ENCODE measurements at regions not wholly inside any gene's neighbourhood (a gene's known extent, or its start where the extent isn't known, plus 50 kb on each side); places are given as distances from the start of the nearest gene placed in this dataset.
"Not testable (repeated sequence)": the region's sequence is repeated elsewhere in the genome, so short reads cannot be mapped to it uniquely, and the experiment has no call there.

DNA sequence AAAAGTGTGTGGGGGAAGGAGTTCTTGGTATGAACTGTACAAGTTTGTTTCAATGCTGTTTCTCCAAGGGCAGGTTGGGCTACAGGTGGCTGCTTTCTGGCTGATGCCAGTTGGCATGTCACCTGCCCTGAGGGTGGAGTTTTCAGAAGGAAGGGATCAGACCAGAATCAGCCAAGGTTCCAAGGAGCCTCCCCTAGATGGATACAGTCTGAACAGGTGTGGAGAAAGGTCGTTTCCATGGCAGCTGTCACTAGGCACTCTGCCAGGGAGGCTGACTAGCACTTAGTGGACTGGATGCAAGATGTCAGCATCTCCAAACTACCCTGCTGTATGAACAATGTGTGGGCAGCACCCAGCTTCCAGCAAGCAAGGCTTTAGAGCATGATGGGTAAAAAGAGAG lies 444.4 kb upstream of the HNRNPA3 start:
- DNase-seq (ENCODE audit: low read depth): no peak

DNA sequence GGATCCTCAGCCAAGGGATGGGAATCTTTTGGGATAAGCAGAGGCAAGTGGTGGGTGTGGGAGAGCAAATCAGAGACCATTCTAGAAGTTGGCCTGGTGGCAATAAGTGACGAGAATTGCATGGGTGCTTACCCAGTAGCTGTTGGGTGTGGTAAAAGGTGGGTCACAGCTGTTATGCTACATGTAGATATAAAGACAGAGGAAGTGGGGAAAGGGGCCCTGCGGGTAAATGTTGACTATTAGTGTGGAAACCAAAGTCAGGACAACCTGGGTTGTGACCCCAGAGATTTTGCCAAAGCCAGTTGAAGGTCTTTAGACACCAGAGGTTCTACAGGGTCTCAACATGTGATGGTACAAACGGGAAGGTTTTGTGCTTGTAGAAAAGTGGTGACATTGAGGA lies 443.6 kb upstream of the HNRNPA3 start:
- no peak for DNase-seq (ENCODE audit: low read depth)

DNA sequence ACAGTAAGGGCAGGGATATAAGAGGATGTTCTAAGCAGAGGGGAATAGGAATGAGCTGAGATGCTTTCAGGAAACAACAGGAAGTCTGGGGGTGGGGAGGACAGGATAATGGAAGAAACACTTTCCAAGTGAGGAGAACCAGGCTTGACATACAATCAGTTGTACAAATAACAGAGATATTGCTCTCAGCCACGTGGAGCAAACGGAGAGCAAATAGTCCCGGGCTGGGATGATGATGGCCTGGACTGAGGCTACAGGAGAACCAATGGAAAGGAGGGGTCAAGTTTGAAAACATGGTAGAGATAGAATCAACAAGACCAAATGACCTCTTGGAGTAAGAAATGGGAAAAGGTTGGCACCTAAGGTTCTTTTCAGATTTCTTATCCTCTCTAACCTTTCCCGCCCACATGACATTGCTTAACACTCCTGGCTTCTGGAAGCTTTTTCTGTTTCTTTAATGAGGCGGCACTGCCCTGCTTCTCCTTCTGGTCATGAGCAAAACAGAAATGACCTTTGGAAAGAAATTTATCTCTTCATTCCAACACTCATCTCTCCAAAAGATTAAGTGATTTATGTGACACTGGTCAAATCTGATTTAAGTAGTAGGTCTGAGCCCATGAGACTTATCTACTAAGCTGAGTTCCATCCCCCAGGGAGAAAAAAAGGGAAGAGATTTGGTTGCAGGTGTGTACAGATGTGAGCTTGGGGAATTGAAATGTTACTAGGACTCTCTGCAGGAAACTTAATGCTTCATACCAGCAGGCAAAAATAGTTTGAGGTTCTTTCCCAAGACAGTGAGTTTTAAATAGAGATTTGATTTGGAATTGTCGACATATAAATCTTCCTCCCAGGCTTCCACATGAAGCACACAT lies 442.9 kb upstream of the HNRNPA3 start:
- no peak for DNase-seq (ENCODE audit: low read depth)

DNA sequence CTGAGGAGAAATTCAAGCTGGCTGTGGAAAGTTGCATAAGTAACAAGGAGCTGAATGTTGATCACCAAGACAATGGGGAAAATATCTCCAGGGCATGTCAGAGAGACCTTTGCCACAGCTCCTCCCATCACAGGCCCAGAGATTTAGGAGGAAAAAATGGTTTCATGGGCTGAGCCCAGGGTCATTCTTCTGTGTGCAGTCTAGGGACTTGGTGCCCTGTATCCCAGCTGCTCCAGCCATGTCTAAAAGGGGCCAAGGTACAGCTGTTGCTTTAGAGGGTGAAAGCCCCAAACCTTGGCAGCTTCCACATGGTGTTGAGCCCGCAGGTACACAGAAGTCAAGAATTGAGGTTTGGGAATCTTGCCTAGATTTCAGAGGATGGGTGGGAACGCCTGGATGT lies 439.8 kb upstream of the HNRNPA3 start:
- DNase-seq (ENCODE audit: low read depth): no peak

DNA sequence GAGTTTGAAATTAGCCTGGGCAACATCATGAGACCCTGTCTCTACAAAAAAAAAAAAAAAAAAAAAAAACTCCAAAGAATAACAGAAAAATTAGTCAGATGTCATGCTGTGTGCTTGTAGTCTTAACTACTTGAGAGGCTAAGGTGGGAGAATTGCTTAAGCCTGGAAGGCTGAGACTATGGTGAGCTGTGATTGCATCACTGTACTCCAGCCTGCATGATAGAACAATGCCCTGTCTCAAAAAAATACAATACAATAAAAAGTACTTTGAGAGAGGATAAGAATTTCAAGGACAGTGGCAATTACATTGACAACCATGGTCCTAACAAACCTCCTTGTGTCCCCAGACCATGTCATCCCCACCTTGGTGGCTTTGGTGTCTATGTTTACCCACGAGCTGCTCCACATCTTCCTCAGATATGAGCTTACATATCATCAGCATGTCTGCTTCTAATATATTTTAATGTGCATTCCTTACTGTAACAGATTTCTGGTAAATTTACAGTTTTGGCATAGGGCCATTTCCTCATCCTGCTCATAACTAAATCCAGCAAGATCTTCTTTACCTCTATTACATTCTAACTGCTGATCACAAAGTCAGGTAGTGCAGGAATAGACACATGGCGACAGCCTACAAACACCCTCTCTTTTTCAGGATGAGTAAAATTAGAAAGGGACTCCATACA lies 437.7 kb upstream of the HNRNPA3 start:
- no peak for DNase-seq (ENCODE audit: low read depth)

DNA sequence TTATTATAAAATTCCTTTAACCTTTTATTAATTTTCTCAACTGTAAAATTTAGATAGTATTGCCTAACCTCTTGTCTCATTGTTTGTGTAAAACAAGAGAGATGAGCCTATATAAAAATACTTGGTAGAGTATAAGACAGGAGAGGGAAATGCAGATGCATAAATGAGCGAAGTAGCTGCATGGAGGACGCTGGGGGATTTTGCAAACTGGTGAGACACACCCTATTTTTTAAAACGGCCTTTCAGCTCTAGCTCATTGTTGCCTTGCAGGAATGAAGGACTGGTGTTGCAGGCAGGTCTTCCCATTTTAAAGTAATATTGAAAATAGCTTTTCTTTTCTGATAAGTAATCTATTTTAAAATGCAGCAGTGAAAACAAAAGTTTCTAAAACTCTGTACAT lies 435.3 kb upstream of the HNRNPA3 start:
- no peak for DNase-seq (ENCODE audit: low read depth)

DNA sequence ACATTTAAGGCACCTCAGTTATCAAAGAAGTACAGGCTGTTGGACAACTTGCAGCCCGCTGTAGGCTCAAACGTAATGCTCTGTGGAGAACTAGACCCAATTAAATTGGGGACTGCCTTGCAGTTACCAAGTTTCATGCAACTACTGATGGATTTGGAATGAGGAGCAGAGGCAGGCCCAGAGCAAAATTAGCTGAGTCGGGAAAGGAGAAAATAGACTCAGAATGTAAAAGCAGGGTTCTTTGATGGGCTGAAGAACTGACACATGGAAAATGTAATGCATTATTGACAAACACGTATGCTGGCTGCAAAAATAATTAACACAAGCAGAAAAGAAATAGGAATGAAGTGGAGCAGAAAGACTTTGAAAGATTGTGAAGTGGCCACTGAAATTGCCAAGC lies 432.7 kb upstream of the HNRNPA3 start:
- no peak for DNase-seq (ENCODE audit: low read depth)

DNA sequence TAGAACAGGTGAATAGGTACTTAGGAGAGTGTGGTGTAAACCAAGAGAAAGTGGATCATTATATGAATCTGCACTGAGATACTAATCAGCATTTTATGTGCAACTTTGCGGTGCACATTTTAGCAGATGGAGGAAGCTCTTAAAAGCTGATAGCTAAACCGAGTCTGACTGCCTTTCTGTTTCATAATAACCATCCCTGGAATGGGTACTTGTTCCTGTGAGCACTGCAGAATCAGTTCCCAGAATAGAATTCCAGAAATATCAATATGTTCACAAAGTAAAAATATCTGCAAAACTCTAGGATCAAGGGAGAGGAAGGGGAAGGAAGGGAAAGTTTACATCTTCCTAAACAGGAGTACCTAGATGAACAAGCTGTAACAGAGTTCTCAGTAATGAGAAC lies 432.2 kb upstream of the HNRNPA3 start:
- no peak for DNase-seq (ENCODE audit: low read depth)

DNA sequence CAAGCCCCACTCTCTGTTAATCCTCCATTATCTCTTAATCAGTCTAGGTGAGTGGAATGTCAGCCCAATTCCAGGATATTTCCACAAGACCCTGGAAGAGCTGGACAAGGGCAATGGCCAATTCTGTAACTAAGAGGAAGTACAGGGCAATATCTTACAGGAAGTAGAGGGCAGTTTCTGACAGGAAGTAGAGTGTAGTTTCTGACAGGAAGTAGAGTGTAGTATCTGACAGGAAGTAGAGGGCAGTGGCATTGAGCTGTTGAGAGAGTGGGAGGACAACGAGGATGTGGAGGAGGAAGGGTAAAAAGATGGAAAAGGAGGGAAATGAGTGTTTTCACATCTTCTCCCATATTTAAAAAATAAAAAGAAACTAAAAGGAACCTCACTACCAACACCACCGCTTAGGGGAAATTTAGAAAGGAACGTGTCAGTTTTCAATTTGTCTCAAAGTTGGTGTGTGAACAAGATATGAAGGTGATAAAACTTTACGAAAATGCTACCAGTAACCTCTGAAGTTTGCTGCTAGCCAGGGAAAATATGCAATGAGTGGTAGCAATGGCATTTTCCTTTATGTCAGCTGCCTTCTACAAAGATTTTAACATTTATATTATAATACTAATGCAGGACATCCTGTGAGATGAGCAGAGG lies 430.9 kb upstream of the HNRNPA3 start:
- no peak for DNase-seq (ENCODE audit: low read depth)

DNA sequence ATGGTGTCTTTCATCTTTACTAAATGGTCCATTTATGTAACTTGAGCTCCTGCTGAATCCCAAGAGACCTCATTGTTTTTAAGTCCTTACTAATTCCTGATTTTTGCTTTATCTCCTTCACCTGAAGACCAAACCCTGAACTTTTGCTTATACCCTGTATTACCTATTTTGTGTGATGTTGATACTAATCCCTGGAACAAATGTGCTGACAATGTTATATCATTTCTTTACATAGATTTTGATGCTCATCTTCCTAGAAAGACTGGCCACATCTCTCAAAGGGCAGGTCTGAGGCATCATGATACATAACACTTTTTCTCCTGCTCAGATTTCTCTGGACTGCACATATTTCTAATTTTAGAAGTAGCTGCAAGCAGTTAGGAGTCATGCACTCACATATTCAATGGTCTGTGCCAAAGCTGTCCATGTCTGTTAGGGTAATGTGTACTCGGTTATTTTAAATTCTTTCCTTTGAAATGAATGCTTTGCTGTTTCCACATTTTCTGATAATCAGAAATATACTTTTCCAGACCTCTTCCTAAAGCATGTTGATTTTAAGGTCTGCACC lies 427.9 kb upstream of the HNRNPA3 start:
- DNase-seq (ENCODE audit: low read depth): no peak

DNA sequence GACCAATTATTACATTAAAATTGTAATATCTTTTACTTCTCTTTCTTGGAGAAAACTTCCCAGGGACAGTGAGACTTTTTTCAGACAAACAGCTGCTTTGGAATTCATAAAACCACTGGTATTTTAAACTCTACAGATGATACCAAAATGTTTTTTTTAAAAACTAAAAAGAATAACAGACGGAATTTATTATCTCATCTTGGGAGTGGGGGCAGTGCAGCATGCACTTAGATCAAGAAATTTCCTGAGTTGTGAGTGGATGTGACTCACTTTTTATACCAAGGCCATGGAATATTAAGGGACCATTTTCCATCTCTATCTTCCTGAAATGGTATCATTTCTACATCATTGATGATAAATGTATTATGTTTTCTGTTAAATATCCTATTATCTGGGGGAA lies 422.8 kb upstream of the HNRNPA3 start:
- DNase-seq (ENCODE audit: low read depth): no peak

DNA sequence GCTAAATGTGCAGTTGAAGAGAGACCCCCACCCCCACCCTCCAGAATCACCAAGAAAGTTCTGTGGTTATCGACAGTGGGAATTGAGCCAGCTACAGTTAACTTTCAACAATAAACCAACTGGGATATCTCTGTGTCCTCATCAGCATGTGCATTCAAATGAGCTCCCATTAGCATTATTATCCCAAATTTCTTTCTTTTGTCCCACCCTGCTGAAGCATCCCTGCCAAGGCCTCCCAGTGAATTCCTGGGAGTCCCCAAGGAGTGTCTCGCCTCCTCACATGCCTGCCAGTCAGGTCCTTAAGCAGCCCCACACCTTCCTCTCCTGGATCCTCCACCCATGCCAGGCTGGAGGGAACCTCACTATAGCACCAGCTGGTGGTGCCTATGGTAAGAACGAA lies 422.1 kb upstream of the HNRNPA3 start:
- no peak for DNase-seq (ENCODE audit: low read depth)

DNA sequence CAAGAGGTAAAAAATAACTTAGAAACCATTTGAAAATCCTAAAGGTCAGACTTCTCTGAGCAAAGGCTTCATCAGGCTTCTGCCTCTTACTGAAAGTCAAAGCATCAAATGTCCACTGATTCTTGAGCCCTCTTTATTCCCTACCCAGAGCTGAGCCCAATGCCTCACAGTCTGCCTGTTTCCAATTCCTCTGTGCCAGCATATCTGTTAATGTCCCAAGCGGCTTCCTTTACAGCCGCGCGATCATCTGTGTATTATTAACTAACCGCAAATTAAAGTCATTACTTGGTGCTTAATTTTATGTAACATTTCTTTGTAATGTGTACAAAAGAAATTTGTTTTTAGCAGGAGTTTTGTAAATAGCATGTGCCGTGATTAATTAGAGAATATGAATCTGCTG lies 418.8 kb upstream of the HNRNPA3 start:
- no peak for DNase-seq (ENCODE audit: low read depth)

DNA sequence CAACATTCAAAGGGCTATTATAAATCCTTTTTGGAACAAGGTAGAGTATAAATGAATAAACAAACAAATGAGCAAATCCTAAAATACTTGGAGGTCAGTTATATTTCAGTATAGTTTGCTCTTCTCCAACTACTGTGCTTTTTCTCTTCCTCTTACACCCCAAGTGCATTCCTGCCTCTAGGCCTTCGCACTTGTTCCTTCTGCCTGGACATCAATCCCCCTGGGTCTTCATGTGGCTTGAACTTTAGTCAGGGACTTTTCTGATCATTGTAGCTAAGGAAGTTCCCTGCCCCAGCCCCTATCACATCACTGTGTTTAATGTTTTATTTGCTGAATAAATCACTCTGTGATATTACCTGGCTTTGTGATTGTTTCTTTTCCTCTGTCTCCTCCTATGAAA lies 418.2 kb upstream of the HNRNPA3 start:
- no peak for DNase-seq (ENCODE audit: low read depth)

DNA sequence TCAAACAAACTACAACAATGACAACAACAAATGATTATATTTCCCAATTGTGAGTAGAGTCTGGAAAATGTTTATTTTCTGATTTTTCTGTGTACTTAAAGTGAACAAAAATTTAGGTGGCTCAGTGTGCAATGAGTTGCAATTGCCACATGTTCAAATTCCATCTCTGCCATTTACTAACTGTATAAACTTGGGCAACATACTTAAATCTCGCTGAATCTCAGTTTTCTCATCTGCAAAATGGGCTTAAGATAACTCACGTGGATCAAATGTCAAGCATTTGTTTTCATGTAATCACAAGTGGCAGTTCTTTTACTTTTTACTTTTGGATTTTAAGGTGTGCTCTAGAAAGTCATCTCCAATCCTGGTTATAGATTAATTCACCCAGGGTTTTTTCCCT lies 416.8 kb upstream of the HNRNPA3 start:
- no peak for DNase-seq (ENCODE audit: low read depth)

DNA sequence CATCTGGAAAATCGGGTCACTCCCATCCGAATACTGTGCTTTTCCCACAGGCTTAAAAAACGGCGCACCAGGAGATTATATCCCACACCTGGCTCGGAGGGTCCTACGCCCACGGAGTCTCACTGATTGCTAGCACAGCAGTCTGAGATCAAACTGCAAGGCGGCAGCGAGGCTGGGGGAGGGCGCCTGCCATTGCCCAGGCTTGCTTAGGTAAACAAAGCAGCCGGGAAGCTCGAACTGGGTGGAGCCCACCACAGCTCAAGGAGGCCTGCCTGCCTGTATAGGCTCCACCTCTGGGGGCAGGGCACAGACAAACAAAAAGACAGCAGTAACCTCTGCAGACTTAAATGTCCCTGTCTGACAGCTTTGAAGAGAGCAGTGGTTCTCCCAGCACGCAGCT lies 415.9 kb upstream of the HNRNPA3 start:
- not testable (repeated sequence) for DNase-seq (ENCODE audit: low read depth)

DNA sequence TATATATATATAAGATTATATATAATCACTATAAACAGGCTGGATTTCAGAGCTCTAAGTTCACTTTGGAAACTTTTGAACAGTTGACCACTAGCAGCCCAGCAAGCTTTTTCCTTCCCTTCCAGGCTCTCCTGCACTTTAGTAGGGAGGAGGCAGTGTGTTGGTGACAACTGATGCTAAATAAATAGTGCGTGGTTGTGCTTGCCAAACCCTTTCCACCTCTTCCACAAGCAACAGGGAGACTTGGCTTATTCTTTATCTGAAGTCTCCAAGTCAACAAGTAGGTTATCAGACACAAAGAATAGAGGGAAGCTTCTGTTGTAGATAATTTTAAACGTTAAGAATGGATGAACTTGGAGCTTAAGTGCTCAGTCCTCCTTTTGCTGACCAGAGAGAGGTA lies 408.2 kb upstream of the HNRNPA3 start:
- no peak for DNase-seq (ENCODE audit: low read depth)

DNA sequence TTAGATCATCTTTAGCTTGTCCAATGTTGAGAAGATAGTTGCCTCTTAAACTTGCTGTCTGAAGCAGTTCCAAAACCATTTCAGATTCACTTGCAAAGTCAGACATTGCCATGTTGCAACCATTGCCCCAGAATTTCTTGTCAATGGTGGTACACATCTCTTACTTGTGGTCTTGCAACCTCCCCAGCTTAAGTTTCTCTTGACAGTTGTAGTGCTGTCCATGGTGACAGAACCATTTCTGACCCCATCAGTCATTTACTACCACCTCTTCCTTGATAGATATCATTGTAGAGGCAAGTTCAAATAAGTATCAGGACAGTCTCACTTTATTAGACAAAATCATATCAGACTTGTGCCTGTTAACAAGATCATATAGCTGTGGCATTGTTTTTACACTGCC lies 407.2 kb upstream of the HNRNPA3 start:
- DNase-seq (ENCODE audit: low read depth): no peak

DNA sequence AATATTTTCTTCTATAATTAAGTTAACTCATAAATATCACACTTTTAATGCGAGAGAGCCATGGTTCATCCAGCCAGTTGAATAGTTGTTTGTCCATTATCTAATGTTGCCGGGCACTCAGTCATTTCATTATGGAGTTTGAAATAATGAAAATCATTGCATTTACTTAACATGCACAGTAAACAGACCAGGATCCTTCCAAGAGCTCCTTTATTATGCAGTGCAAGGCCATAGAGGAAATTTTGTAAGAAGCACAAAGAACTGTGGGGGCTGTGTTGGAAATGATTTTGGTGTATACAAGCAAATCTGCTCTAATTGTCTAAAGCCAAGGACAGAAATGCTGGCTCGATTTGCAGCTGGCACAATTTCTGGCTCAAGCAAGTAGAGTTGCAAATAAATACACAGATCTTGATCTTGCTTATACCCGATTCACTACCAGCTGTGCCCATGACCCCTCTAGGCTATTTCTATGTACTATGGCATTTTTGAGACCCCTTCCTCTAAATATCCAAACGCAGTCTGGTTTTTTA lies 400.3 kb upstream of the HNRNPA3 start:
- DNase-seq (ENCODE audit: low read depth): no peak

DNA sequence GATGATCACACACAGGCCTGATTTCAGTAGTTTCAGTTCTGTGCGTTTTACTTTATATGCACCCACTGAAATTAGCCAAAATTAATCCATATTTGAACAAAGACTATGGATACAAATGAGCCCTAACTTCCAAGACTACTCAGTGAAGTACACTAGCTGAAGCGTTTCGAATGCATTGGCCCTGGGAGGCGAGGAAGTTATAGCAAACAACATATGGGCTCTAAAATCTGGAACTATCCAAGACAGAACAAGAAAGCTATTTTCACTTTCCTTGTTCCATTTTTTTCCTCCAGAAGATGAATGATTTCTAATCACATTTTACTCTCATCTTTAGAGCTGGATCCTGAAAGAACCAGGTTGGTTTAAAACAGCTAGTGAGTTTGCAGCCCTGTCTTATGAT lies 399.4 kb upstream of the HNRNPA3 start:
- no peak for DNase-seq (ENCODE audit: low read depth)

DNA sequence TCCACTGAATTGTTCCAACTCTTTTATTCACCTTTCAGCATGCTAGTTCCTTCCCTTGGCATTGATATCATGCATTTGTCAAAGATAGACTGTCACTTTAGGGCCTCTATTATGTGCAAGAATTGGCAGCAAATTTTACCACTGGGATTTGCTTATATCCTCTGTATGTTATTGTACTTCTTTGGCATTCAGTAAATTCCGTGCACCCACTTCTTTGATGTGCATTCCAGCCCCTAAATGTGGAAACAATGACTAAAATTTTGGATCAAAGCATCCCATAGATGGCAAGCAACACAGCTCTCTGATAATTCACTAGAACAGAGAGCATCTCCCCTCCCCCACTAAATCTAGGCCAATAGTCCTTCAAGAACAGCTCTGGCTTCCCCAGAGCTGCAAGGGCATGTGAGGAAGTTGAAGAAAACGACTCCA lies 399.0 kb upstream of the HNRNPA3 start:
- DNase-seq (ENCODE audit: low read depth): no peak

DNA sequence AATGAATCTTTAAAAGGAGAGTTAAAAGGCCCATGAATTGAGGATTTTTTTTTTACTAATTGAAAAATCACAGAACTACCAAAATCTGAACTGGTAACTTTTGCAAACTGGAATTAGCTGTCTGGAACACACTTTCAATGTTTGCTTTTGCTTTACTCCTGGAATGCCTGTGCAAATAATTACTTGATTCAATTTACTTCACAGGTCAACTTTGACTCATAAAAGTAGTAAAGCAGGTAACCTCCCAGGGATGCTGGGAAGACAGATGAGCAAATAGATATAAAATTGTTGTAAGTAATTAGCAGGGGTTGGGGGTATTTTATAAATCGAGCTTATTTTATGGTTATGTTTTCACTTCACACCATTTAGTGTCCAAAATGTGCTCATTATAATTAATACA lies 398.3 kb upstream of the HNRNPA3 start:
- DNase-seq (ENCODE audit: low read depth): no peak
